ENCODE measurements at regions not wholly inside any gene's neighbourhood (a gene's known extent, or its start where the extent isn't known, plus 50 kb on each side); places are given as distances from the start of the nearest gene placed in this dataset.

DNA sequence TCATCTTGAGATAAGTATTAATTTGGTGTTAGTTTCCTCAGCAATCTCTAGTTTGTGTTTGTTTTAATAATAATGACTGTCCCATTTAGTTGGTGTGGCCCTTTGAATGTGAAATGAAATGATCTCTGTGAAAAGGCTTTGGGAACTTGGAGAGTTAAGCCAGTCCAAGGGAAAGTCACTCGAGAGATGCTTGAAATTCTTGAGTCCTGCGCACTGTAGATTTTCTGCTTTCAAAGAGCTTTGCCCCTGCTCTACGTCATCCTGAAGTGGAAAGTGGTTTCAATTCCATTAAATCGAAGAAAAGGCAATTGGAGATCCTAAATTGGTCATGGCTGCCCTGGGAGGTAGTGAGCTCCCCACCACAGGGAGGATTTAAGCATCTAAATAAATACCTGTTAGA is 403.8 kb downstream of the ZNF536 start:
- no peak for DNase-seq

DNA sequence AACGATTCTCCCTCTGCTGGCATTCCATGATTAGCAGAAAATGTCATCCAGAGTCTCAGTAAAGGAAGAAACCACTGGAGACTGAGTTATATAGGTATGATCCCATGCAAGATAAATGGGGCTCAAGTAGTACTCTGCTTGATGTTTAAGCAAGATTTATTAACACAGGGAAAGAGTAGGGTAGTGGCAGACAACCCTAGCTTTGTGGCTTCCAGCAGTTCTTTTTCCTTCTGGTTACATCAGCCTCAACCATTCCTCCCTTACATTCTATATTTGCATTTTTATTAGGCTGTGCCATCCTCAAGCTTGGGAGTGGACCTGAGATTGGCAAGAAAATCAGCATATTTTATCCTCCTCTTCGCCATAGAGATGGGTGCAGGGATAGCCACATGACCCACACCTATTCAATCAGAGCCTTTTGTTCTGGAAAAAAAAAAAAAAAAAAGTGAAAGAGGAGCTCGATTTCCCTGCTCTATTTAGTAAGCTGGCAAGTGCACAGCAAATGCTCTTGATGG is 402.1 kb downstream of the ZNF536 start:
- DNase-seq, result no peak

DNA sequence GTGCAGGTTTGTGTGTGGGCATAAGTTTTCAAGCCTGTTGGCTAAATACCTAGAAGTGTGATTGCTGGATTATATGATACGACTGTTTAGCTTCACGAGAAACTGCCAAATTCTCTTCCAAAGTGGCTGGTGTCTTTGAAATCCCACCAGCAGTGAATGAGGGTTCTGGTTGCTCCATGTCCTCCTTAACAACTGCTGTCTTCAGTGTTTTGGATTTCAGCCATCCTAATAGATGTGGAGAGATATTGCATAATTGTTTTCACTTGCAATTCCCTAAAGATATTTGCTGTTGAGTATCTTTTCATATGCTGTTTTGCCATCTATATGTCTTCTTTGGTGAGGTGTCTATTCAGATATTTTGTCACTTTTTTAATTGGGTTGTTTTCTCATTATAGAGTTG is 390.5 kb downstream of the ZNF536 start:
- no peak for DNase-seq

DNA sequence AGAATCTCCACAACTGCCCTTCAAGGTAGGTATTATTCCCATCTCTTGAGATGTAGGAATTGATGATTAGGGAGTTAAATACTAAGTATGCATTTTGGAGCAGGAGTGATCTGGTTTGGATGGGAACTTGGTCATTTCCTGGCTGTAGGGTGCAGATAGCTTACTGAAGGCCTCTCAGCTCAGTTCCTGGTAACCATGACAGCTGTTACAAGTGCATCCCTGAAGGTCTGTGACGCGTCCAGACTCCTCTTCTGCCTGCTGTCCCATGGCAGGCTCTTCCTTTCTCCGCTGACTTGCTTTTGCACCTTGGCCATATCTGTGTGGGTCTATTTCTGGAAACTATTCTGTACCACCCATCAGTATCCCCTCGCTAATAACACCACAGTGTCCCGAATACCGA is 387.8 kb downstream of the ZNF536 start:
- DNase-seq, result no peak

DNA sequence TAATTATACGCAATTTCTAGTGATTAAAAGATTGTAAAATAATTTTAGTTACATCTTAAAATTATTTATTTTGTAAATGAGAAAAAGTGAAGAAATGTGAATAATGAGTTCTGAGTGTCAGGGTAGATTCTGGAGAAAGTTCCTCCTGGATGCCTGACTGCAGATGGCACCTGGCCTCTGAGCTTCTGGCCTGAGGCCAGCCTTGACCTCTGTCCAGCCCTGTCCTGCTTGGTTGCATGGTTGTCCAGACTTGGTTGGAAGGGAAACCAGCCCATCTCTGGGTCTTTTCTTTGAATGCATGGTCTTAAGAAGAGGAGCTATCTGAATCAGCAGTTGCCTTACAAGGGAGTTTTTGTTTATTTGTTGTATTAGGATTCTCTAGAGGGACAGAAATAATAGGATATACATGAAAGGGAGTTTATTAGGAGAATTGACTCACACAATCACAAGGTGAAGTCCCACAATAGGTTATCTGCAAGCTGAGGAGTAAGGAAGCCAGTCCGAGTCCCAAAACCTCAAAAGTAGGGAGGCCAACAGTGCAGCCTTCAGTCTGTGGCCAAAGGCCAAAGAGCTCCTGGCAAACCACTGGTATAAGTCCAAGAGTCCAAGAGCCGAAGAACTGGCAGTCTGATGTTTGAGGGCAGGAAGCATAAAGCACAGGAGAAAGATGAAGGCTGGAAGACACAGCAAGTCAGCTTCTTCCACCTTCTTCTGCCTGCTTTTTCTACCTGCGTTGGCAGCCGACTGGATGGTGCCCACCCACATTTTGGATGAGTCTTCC is 385.8 kb downstream of the ZNF536 start:
- no peak for DNase-seq

DNA sequence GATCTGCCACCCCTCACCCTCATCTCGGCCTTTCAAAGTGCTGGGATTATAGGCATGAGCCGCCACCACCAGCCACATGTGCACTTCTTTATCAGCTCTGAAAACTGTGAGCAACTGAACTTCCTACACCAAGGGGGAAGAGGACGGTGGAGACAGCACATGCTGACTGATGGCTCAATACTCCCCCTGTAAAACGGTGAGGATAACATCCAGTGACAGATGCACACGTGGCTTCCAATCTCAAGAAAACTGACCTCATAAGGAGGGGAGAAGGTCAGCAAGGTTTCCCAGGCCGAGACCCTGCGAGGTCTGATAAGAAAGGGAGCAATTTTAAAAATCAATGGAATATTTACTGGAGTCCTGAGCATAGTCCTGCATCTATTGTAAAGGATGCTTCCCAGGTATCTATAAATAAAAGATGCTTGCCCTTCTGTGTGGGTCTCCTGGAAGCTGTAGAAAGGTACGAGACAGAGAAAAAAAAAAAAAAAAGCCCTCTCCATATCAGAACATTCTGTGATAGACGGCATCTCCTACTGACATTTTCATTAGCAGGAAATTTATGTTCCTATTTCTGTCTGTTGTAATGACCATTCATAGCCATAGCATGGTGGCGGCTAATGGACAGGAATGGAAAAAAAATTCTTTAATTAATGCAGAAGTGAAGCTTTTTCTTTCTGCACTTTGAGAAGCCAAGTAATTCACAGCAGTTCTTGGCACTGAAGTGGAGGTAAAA is 385.1 kb downstream of the ZNF536 start:
- DNase-seq, result no peak

DNA sequence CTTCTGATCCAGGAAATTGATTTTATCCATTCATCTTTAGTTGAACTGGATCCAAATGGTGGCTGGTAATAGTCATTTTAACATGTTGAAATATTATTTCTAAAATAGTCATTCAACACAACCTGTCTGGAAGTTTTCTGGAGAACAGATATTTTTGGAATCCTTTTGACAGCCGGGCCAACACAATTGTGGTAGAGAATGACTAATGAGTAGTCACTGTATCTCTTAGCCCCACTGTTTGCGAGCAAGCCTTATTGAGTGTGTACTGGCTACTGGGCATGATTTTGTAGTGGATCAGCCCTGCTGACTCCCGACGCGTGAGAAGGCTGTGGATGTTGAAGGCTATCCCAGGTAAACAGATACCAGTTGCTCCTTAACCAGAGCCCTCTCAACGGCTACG is 383.4 kb downstream of the ZNF536 start:
- DNase-seq, result no peak

DNA sequence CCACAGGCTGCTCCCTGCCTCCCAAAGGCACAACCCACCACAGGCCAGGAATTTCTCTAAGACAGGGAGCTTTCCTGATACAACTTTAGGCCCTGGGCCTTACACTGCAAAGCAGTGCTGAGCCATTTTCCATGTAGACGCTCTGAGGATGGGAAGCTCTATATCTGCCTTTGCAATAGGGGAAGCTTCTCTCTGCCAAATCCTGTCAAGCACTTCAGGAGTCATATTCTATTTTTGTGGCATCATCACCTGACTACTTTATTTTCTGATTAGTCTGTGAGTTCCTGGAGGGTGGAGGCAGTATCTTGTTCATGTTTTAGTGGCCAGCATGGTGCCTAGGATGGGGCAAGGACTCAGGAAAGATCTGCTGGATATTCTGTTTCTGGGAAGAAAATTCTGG is 382.0 kb downstream of the ZNF536 start:
- no peak for DNase-seq

DNA sequence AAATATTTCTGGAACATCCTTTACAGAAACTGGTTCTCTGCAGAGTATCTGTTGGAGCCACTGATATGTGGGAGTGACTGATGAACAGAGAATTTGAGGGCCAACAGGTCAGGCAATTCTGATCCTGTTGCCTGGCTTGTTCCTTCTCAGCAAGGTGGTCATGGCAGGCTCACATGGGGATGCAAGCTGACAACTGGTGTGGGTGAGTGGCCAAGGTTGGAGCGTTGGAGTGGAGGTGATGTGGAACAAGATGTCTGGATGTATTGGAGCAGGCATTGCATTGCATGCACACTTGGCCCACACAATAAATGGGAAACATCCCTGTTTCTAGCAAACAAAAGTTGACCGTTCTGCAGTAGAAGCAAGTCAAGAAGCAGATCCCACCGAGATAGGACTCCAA is 380.7 kb downstream of the ZNF536 start:
- DNase-seq, result no peak

DNA sequence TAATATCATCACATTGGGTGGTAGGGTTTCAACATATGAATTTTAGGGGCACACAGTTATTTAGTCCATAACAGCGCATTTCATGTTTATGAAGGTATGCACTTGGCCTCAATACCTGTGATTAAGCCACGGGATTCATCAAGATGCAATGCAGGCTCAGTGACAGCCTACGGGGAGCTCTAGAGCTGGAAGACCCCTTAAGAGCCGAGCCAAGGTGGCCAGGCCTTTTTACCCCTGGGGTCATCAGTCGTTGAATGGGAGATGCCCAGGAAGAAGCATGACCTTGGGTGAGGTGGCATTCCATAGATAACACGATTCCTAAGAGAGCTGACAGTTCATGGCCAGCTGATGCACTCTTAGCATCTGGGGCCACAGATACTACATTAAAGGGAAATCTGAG is 380.0 kb downstream of the ZNF536 start:
- DNase-seq, result no peak

DNA sequence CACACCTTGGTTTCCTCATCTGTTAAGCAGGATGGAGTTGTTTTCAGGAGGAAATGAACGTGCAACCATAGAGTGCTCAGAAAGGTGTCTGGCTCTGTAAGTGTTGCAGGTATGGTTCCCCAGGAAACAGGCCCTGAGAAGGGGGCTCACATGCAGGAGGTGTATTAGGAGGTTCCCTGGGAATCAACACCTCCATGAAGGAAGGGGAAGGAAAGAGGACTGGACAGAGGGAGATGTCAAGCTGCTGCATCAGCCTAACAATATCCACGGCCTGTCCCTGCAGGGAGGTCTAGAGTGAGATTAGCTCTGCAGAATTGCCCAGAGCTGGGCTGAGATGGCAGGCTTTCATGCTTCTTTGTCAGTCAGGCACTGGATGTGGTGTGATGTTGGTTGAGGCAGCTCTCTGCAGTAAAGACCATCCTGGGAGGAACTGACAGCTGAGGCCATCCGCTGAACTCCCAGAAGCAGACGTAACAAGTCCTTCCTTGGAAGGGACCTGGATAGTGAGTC is 373.3 kb downstream of the ZNF536 start:
- no peak for DNase-seq

DNA sequence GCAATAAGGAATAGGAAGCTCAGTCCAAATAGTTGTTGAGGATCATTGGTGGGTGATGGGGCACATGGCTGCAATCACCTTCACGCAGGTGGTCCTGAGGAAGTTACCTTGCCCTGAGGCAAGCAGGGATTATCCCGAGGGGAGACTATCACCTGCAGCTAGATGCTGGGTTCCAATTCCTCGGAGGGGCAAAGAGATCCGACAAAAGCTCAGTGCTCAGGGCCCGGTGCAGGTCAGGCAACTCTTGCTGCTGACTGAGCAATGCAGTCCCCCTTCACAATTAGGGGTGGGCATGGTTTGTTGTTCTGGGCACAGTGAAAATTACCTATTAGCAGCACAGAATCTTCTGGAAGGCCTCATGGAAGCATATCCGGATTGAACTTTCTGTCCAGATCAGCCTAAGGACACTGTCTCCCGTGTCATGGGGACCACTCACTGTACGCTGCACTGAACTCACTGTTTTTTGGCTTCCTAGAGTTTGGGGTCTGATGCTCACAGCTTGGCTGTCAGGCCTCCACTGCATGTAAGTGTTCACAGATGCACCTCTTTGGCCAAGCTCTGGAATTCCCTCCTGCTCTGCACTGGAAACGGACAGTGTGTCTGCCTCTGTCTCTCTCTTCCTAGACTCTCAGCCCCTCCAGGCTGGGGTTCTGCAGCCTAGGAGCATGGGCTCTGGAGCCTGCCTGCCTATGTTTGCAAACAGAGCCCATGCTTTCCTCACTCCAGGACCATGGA is 372.7 kb downstream of the ZNF536 start:
- no peak for DNase-seq

DNA sequence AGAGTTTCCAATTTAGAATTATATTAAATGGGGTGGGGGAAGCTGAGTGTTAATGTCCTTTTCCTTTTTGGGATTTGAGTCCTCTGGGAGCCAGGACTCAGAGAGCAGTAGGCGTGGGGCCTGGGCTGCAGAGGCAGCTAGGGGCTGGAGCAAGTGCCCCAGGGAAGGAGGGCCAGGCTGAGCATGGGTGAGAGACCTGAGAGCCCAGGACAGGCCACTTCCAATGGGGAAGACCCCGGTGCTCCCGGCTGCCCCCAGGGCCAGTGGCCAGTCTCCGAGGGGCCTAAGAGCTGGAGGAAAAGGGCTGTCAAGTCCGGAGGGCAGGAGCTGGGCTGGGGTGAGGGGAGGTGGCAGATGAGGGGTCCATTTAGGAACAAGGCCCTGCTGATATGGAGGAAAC is 371.5 kb downstream of the ZNF536 start:
- DNase-seq, result no peak

DNA sequence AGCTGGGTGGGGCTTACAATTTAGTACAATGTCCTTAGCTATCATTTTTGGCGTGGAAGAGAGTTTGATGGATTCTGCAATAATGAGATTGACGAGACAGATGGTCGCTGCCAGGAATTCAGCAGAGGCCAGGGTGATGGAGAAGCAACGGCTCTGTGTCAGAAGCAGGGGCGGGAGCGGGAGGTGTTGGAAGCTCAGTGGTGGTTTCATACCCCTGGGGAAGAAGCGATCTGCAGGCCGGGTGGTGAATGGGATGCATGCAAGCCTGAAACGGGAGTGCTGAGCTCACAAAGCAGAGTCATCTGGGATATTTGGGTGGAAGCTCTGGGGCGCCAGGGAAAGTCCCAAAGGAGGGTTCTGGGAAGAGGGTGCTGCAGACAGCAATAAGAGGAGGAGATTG is 370.8 kb downstream of the ZNF536 start:
- DNase-seq, result no peak

DNA sequence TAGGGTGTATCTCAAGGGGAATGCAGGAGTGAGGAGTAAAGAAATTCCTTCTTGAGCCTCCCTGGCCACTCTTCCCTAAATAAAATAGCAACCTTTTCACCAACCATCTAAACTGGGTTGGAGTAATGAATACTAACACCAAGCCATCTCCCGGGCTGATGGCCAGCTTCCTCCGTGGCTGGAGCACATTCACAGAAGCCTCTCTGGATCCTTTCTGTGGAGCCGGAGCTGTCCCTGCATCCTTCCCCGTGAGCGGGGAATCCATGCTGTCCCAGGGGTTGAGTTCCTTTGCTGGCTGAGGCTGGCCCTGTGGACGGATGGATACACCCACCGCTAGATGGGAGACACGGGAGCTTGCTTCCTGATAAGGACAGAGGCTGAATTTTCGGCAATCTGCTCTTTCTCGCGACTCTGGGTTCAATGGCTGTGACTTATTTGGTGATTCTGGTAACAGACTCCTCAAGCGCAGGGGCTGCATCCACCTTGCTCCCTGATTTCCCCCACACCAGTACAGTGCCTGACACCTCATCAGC is 370.3 kb downstream of the ZNF536 start:
- no peak for DNase-seq

DNA sequence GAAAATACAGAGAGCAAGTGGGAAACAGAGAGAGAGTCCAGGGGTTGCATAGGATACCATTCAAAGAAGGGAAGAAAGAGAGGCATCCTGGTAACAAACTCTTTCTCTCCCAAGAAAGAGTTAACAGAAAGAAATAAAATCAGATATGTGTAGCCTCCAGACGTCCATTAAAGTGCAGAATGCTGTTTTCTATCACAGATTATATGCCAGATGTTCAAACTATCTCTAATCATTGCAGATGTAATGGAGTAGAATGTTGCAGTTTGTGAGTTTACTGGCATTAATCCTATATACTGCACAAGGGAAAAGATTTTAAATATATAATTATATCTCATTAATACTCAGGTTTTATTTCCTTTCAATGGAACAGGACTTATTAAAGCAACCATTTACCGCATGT is 369.4 kb downstream of the ZNF536 start:
- no peak for DNase-seq

DNA sequence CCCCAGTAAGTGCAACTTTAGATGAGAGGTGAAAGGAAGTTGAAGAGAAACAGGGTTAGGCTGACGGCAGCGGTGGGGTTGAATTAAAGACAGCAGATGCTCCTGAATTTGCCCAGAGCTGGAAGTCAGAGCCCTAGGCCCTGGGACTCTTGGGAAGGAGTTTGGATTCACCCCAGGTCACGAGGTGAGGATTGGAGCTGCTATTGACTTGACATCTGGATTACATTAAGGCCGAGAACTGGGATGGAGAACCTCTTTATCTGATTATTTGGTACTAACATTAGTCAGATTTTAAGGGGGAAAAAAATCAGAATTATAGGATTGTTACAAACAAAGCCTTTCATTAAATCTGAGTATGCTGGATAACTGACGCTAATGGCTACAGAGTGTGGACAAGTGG is 367.2 kb downstream of the ZNF536 start:
- DNase-seq, result no peak

DNA sequence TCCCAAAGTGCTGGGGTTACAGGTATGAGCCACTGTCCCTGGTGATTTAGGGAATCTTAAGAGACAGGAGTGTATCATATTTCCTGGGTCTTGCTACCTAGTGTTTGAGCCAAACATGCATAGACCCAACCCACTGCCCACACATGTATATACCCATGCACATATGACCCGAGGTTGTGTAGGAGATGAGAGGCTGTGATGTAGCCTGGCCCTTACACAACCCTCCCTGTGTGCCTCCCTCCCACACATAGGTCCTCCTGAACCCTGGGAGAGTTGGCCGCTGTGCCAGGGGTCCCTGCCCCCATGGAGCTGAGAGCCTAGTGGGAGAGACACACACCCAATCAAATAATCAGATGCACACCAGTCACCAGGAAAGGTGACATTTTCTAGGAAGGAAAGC is 365.9 kb downstream of the ZNF536 start:
- DNase-seq, result no peak

DNA sequence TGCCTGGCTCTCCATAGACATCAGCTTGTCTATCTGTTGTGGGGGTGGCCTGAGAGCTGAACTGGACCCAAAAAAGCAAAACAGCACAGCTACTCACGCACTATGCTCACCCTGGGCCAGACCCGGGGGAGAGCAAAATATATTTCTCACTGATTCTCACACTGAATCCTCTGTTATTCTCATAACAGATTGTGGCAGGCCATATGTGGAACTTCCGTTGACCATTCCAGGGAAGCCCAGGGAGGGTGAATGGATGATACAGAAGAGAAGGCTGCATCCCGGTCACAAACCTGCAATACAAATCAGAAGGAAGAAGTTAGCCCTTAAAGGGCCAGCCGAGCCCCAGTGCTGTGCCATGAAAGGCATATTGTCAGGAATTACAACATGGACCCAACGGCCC is 362.5 kb downstream of the ZNF536 start:
- DNase-seq, result no peak

DNA sequence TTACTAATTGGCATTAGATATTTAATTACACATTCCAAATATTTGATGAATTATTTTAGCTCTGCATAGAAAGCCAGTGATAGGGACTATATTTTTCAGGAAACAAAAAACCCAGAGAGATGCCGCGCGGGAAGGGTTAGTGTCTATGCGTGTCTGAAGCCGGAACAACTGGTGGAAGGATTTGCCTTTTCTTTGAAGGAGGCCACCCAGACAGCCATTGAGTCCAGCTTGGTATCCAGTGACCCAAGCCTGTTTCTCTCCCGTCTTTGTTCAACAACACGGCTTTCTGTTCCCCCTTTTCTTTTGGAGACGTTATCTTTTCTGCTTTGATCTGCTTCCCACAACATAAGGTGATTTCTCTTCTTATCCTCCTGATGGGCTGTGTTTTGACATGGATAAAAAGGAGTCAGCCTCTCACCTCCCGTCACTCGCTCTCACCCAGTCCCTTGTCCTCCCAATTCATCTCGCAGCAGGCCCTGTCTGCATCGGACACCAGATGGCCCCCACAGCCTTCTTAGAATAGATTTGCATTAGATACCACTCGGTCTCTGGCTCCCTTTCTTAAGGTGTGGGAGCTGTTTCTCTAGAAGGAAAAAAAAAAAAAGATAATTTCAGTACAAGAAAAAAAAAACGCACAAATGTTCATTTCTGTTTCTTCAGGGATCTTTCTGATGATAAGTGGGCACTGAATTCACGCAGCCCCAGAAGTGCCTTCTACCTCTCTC is 361.8 kb downstream of the ZNF536 start:
- DNase-seq, result no peak

DNA sequence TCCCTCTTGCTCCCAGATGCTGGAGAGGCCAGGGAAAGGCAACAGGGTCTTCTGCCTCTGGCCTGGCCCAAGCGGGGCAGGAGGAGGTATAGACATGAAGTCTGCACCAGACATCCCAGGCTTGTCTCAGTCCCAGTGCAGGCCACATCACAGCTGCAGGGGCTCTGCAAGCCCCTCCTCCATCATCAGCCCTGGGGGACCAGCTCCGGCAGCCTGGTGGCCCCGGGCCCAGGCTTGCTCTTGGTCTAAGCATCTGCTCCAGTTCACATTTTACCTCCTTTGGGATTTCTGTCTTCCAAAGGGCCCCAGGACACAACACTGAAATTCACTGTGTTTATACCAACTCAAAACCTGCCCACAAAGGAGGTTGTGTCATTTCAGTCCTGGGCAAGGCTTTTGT is 359.4 kb downstream of the ZNF536 start:
- DNase-seq, result no peak

DNA sequence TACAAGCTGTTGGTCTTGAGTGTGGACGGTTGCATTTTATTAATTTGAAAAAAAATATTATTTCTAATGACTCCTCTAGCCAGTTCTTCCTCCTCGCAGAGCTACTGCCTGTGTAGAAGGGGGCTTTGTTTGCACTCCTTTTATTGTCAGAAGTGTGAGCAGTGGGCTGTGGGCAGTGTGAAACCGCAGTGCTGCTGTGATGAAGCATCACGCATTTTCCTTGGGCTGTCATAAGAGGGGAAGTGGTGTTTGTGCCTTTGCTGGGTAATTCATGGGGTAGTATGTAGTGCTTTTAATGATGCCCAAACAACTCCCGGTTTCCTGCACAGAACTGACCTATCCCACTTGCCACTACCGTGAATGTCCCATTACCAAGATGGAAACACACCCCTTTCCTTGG is 357.3 kb downstream of the ZNF536 start:
- no peak for DNase-seq
